SK-N-SH treated with all-trans-retinoic acid at 6 μM for 48 hours (cell line): ENCODE measurements at regions not wholly inside any gene's neighbourhood (a gene's known extent, or its start where the extent isn't known, plus 50 kb on each side); places are given as distances from the start of the nearest gene placed in this dataset.

Source experiments
- CSDC2 ChIP-seq: fragments of 250-450 bp; sonication (Bioruptor Pico); IDR thresholded peaks from 2 replicates; pipeline ENCODE4 v1.5.0; 2020; ENCODE audit warnings: mild to moderate bottlenecking, moderate library complexity
- OSR1 ChIP-seq: fragments of 250-450 bp; sonication (Bioruptor Pico); IDR thresholded peaks from 2 replicates; pipeline ENCODE4 v1.8.0; 2022; ENCODE audit warnings: moderate library complexity, mild to moderate bottlenecking, inconsistent platforms
- RARB ChIP-seq: fragments of 250-450 bp; sonication (Bioruptor Pico); IDR thresholded peaks from 2 replicates; pipeline ENCODE4 v1.8.0; 2021; ENCODE audit warnings: mild to moderate bottlenecking, moderate library complexity
- TCF4 ChIP-seq: fragments of 250-450 bp; sonication (Bioruptor Pico); IDR thresholded peaks from 2 replicates; pipeline ENCODE4 v1.8.0; 2021; ENCODE audit warnings: mild to moderate bottlenecking, moderate library complexity, borderline replicate concordance
- TF ChIP-seq, protein P1 (sequence below): fragments of 250-450 bp; sonication (Bioruptor Pico); IDR thresholded peaks from 2 replicates; pipeline ENCODE4 v1.5.1; 2020; ENCODE audit warnings: low read depth, mild to moderate bottlenecking, moderate library complexity
- TF ChIP-seq, protein P2 (sequence below): fragments of 250-450 bp; sonication (Bioruptor Pico); IDR thresholded peaks from 2 replicates; pipeline ENCODE4 v1.8.0; 2020; ENCODE audit warnings: mild to moderate bottlenecking, moderate library complexity, borderline replicate concordance

- TF ChIP-seq, protein P1, sequence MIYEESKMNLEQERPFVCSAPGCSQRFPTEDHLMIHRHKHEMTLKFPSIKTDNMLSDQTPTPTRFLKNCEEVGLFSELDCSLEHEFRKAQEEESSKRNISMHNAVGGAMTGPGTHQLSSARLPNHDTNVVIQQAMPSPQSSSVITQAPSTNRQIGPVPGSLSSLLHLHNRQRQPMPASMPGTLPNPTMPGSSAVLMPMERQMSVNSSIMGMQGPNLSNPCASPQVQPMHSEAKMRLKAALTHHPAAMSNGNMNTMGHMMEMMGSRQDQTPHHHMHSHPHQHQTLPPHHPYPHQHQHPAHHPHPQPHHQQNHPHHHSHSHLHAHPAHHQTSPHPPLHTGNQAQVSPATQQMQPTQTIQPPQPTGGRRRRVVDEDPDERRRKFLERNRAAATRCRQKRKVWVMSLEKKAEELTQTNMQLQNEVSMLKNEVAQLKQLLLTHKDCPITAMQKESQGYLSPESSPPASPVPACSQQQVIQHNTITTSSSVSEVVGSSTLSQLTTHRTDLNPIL (CRISPR knock-in tag): no peak
- no peak for TF ChIP-seq OSR1
- no peak for TF ChIP-seq CSDC2 (CRISPR knock-in tag)
- TF ChIP-seq RARB (CRISPR knock-in tag): no peak
- TF ChIP-seq, protein P2, sequence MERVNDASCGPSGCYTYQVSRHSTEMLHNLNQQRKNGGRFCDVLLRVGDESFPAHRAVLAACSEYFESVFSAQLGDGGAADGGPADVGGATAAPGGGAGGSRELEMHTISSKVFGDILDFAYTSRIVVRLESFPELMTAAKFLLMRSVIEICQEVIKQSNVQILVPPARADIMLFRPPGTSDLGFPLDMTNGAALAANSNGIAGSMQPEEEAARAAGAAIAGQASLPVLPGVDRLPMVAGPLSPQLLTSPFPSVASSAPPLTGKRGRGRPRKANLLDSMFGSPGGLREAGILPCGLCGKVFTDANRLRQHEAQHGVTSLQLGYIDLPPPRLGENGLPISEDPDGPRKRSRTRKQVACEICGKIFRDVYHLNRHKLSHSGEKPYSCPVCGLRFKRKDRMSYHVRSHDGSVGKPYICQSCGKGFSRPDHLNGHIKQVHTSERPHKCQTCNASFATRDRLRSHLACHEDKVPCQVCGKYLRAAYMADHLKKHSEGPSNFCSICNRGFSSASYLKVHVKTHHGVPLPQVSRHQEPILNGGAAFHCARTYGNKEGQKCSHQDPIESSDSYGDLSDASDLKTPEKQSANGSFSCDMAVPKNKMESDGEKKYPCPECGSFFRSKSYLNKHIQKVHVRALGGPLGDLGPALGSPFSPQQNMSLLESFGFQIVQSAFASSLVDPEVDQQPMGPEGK (CRISPR knock-in tag): no peak
- no peak for TF ChIP-seq TCF4 (CRISPR knock-in tag)
Measured at GRCh38 chr14:71711125-71711524, 221.1 kb upstream of the RGS6 start.
